Natural killer cell (primary cell): ENCODE measurements at regions not wholly inside any gene's neighbourhood (a gene's known extent, or its start where the extent isn't known, plus 50 kb on each side); places are given as distances from the start of the nearest gene placed in this dataset.

ENCODE experiments used
- ATAC-seq, 3 donors: fragments of 150-1000 bp in 2 of 3; fragments of 200-7000 bp in 1 of 3; cut with Tn5 transposase; 1 replicate in 1 of 3; 2 replicates in 2 of 3; pipeline ENCODE4 v1.10.0; 2021; ENCODE audit warnings: mild to moderate bottlenecking in 2 of 3, moderate library complexity in 2 of 3
- DNase-seq, 2 donors: peaks; one replicate each; pipeline versions ENCODE4 v3.0.0 to v3.0.0-alpha.2; 2013 to 2021; ENCODE audit warnings: mixed read lengths in 1 of 2
- H3K27ac ChIP-seq: one replicate; pipeline ENCODE4 v1.5.1; 2013; ENCODE audit warnings: mild to moderate bottlenecking, low read length
- H3K27me3 ChIP-seq: one replicate; pipeline ENCODE4 v1.6.1; 2013; ENCODE audit warnings: low read length; ENCODE audit not compliant: control insufficient read depth, insufficient read depth
- H3K36me3 ChIP-seq: one replicate; pipeline ENCODE4 v1.6.1; 2013; ENCODE audit warnings: low read length; ENCODE audit not compliant: control insufficient read depth, insufficient read depth
- H3K4me1 ChIP-seq: one replicate; pipeline ENCODE4 v1.6.1; 2013; ENCODE audit warnings: low read length; ENCODE audit not compliant: control insufficient read depth, insufficient read depth
- H3K4me3 ChIP-seq: one replicate; pipeline ENCODE4 v1.5.1; 2013; ENCODE audit warnings: low read length
- H3K9me3 ChIP-seq: one replicate; pipeline ENCODE4 v1.6.1; 2013; ENCODE audit warnings: low read length; ENCODE audit not compliant: control insufficient read depth, insufficient read depth
- H3K27ac Mint-ChIP-seq, 2 donors: one replicate each; pipeline ENCODE4 v1.8.0; 2022; ENCODE audit warnings: mild to moderate bottlenecking in 2 of 2, mixed read lengths in 2 of 2, moderate library complexity in 1 of 2
- H3K27me3 Mint-ChIP-seq, 2 donors: one replicate each; pipeline ENCODE4 v1.8.0; 2022; ENCODE audit warnings: low read depth in 2 of 2, mixed read lengths in 2 of 2
- H3K36me3 Mint-ChIP-seq: one replicate; pipeline ENCODE4 v1.8.0; 2022; ENCODE audit warnings: mixed read lengths
- H3K4me1 Mint-ChIP-seq, 2 donors: one replicate each; pipeline ENCODE4 v1.8.0; 2022; ENCODE audit warnings: mixed read lengths in 2 of 2
- H3K4me3 Mint-ChIP-seq: one replicate; pipeline ENCODE4 v1.8.0; 2022; ENCODE audit warnings: mild to moderate bottlenecking, moderate library complexity, mixed read lengths
- H3K9me3 Mint-ChIP-seq, 2 donors: one replicate each; pipeline ENCODE4 v1.8.0; 2022; ENCODE audit warnings: mixed read lengths in 2 of 2
- WGBS: methylation state at CpG from one replicate; pipeline ENCODE4 v1.1.7; 2013; ENCODE audit warnings: missing lambda C conversion rate; ENCODE audit not compliant: insufficient coverage; 5-methylcytosine and 5-hydroxymethylcytosine counted together
- intact Hi-C: fragments of 100-400 bp; cut with micrococcal nuclease; formaldehyde crosslinking; loops from one replicate; pipeline ENCODE4 v1.14.2; 2022
- TF ChIP-seq, protein P1 (sequence below): fragments of 200-600 bp; IDR thresholded peaks from one replicate; pipeline ENCODE4 v1.8.0; 2022; ENCODE audit warnings: antibody characterized with exemption

DNA sequence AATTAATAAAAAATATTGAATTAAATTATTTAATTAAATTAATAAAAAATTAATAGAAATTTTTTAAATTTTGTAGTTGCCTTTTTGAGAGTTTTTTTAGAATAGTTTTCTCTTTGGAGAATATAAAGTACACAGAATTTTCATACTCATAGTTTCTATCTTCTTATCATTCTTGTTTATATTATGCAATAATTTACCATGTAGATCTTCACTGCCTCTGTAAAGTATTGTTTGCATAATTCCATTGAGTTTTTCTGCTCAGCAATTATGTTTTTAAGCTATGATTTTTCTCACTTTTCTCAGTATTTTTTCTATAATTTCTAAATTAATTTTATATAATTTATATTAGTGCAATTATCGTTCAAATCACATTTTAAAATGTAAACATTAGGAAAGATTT, 50.6 kb upstream of the OXA1L start:
- H3K36me3 Mint-ChIP-seq = no peaks in the 10 kb centered on the region
- intact Hi-C loops = no loop called here

More for the DNA sequence above, 50.6 kb upstream of the OXA1L start:
- TF ChIP-seq, protein P1, sequence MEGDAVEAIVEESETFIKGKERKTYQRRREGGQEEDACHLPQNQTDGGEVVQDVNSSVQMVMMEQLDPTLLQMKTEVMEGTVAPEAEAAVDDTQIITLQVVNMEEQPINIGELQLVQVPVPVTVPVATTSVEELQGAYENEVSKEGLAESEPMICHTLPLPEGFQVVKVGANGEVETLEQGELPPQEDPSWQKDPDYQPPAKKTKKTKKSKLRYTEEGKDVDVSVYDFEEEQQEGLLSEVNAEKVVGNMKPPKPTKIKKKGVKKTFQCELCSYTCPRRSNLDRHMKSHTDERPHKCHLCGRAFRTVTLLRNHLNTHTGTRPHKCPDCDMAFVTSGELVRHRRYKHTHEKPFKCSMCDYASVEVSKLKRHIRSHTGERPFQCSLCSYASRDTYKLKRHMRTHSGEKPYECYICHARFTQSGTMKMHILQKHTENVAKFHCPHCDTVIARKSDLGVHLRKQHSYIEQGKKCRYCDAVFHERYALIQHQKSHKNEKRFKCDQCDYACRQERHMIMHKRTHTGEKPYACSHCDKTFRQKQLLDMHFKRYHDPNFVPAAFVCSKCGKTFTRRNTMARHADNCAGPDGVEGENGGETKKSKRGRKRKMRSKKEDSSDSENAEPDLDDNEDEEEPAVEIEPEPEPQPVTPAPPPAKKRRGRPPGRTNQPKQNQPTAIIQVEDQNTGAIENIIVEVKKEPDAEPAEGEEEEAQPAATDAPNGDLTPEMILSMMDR = no peak
- H3K27ac Mint-ChIP-seq = no peak overlapping the region
- DNase-seq (no peak), ATAC-seq (no peak)
- H3K4me1 Mint-ChIP-seq = peaks cover 6 to 12% of the 10 kb centered on the region in 2 donors
- Histone ChIP-seq H3K27ac (no peak overlapping the region), H3K36me3 (no peaks in the 10 kb centered on the region), H3K27me3 (peaks cover 19% of the 10 kb centered on the region), H3K9me3 (no peaks in the 10 kb centered on the region), H3K4me1 (peaks cover 5% of the 10 kb centered on the region), H3K4me3 (no peak overlapping the region)
- no peaks in the 10 kb centered on the region for H3K9me3 Mint-ChIP-seq
- no CpG with 5 or more reads among the region's 1 CpG for WGBS
- peaks cover 26 to 31% of the 10 kb centered on the region in 2 donors for H3K27me3 Mint-ChIP-seq
- no peak overlapping the region for H3K4me3 Mint-ChIP-seq
